NCI-H2171 treated with DMSO at 0.1 percent for 48 hours (cell line): ENCODE measurements at regions not wholly inside any gene's neighbourhood (a gene's known extent, or its start where the extent isn't known, plus 50 kb on each side); places are given as distances from the start of the nearest gene placed in this dataset.

Experiments
- DNase-seq: peaks from one replicate; lab custom pipeline; 2025; lab: John Stamatoyannopoulos, UW

GRCh38 chr7:17651863-17652385 is 288.4 kb downstream of the SNX13 start:
- no peak for DNase-seq

GRCh38 chr7:17654940-17655339 is 285.4 kb downstream of the SNX13 start:
- no peak for DNase-seq

- DNase-seq: no peak
These were observed 281.2 kb downstream of the SNX13 start for GRCh38 chr7:17659126-17659525.

- DNase-seq: no peak
These were observed 280.2 kb downstream of the SNX13 start for GRCh38 chr7:17660116-17660515.

- DNase-seq: no peak
These were observed 278.2 kb downstream of the SNX13 start for GRCh38 chr7:17661982-17662585.

GRCh38 chr7:17663061-17663675 is 277.1 kb downstream of the SNX13 start:
- no peak for DNase-seq

GRCh38 chr7:17665029-17665428 is 275.3 kb downstream of the SNX13 start:
- no peak for DNase-seq

- no peak for DNase-seq
These were observed 272.2 kb downstream of the SNX13 start for GRCh38 chr7:17668122-17668521.

GRCh38 chr7:17669204-17669603 is 271.1 kb downstream of the SNX13 start:
- DNase-seq: no peak

- no peak for DNase-seq
These were observed 268.3 kb downstream of the SNX13 start for GRCh38 chr7:17671956-17672355.

GRCh38 chr7:17672783-17673182 is 267.5 kb downstream of the SNX13 start:
- DNase-seq: no peak

- no peak for DNase-seq
These were observed 265.9 kb downstream of the SNX13 start for GRCh38 chr7:17674166-17674942.

- DNase-seq: no peak
These were observed 265.2 kb downstream of the SNX13 start for GRCh38 chr7:17674943-17675608.

- no peak for DNase-seq
These were observed 262.9 kb downstream of the SNX13 start for GRCh38 chr7:17677408-17677807.

GRCh38 chr7:17678896-17679295 is 261.4 kb downstream of the SNX13 start:
- no peak for DNase-seq

- no peak for DNase-seq
These were observed 260.8 kb downstream of the SNX13 start for GRCh38 chr7:17679458-17679857.

GRCh38 chr7:17680026-17680425 is 260.3 kb downstream of the SNX13 start:
- DNase-seq: no peak

- DNase-seq: peak; percentile 16
These were observed 259.3 kb downstream of the SNX13 start for GRCh38 chr7:17680943-17681351.

GRCh38 chr7:17681965-17682364 is 258.3 kb downstream of the SNX13 start:
- no peak for DNase-seq

GRCh38 chr7:17682586-17682985 is 257.7 kb downstream of the SNX13 start:
- no peak for DNase-seq

GRCh38 chr7:17685141-17685540 is 255.2 kb downstream of the SNX13 start:
- no peak for DNase-seq

- no peak for DNase-seq
These were observed 252.9 kb downstream of the SNX13 start for GRCh38 chr7:17687361-17687760.
